ENCODE measurements at regions not wholly inside any gene's neighbourhood (a gene's known extent, or its start where the extent isn't known, plus 50 kb on each side); places are given as distances from the start of the nearest gene placed in this dataset.

DNA sequence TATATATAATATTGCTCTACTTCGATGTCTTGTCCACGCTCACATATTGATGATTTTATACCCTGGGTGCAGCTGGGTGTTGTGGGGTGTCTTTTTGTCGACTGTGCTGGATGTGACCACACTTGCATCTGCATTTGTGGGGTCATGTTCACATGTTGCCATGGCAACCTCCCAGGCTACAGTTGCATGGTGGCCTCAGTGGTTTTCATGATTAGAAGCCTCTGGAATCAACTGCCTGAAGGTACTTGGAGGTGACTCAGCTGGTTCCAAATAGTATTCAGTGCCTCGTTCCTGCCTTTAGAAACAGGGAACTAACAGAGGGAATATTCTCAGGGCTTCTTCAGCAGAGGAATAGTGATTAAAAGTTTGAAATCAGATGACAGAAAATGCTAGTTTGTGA lies 166.3 kb upstream of the NYAP2 start:
- TF ChIP-seq POLR2A (IDR thresholded peaks at IDR 0.05): no peak
- TF ChIP-seq, protein P1, sequence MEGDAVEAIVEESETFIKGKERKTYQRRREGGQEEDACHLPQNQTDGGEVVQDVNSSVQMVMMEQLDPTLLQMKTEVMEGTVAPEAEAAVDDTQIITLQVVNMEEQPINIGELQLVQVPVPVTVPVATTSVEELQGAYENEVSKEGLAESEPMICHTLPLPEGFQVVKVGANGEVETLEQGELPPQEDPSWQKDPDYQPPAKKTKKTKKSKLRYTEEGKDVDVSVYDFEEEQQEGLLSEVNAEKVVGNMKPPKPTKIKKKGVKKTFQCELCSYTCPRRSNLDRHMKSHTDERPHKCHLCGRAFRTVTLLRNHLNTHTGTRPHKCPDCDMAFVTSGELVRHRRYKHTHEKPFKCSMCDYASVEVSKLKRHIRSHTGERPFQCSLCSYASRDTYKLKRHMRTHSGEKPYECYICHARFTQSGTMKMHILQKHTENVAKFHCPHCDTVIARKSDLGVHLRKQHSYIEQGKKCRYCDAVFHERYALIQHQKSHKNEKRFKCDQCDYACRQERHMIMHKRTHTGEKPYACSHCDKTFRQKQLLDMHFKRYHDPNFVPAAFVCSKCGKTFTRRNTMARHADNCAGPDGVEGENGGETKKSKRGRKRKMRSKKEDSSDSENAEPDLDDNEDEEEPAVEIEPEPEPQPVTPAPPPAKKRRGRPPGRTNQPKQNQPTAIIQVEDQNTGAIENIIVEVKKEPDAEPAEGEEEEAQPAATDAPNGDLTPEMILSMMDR (IDR thresholded peaks at IDR 0.05): no peak

Data from upper lobe of left lung (tissue), 4 donors.